ENCODE measurements at regions not wholly inside any gene's neighbourhood (a gene's known extent, or its start where the extent isn't known, plus 50 kb on each side); places are given as distances from the start of the nearest gene placed in this dataset.

GRCh38 chr15:97224191-97224641 is 736.3 kb upstream of the ARRDC4 start:
- POLR2A ChIA-PET, result no interaction called here
- no peak for TF ChIP-seq HDGF (IDR thresholded peaks at IDR 0.05; ENCODE audit: borderline replicate concordance)
- TF ChIP-seq ELF4 (IDR thresholded peaks at IDR 0.05), result no peak
- TF ChIP-seq L3MBTL2 (conservative IDR thresholded peaks at IDR 0.05), result no peak
- no peak for TF ChIP-seq SUZ12 (IDR thresholded peaks at IDR 0.05)
- no peak for TF ChIP-seq FOXK2 (IDR thresholded peaks at IDR 0.05)
- TF ChIP-seq FOXM1 (IDR thresholded peaks at IDR 0.05; ENCODE audit: borderline replicate concordance), result no peak
- TF ChIP-seq BHLHE40 (IDR thresholded peaks at IDR 0.05; ENCODE audit: borderline replicate concordance), result no peak
- no peak for DNase-seq (ENCODE audit: extremely low spot score)
- CTCF ChIA-PET, result no interaction called here

GRCh38 chr15:97234851-97235610 is 725.5 kb upstream of the ARRDC4 start:
- ChIA-PET CTCF (interaction anchor here (0.6 to 1.4 kb wide), 3 partner anchors 11 to 1382 kb away, joined by 3 to 4 read pairs (median 3); no protein-coding TSS in a partner anchor), POLR2A (no interaction called here)
- peak; percentile 76 for DNase-seq (ENCODE audit: extremely low spot score)
- TF ChIP-seq PKNOX1 (IDR thresholded peaks at IDR 0.05) (0 out of 2 replicates have a peak, but pooled peaks have one; percentile 6), ZNF384 (IDR thresholded peaks at IDR 0.05) (no peak)

GRCh38 chr15:97235611-97235985 is 724.9 kb upstream of the ARRDC4 start:
- TF ChIP-seq BHLHE40 (IDR thresholded peaks at IDR 0.05; ENCODE audit: borderline replicate concordance) (no peak), NFRKB (IDR thresholded peaks at IDR 0.05) (no peak), FOXK2 (IDR thresholded peaks at IDR 0.05) (no peak), FOXA1 (IDR thresholded peaks at IDR 0.05) (no peak)
- CTCF ChIA-PET, result interaction anchor here (0.6 to 1.4 kb wide), 2 partner anchors 10 to 621 kb away, joined by 4 to 5 read pairs; no protein-coding TSS in a partner anchor
- POLR2A ChIA-PET, result no interaction called here
- no peak for DNase-seq (ENCODE audit: extremely low spot score)

- TF ChIP-seq FOXM1 (IDR thresholded peaks at IDR 0.05; ENCODE audit: borderline replicate concordance), result no peak
- TF ChIP-seq L3MBTL2 (conservative IDR thresholded peaks at IDR 0.05), result no peak
- no peak for TF ChIP-seq TARDBP (IDR thresholded peaks at IDR 0.05)
- TF ChIP-seq FOXK2 (IDR thresholded peaks at IDR 0.05), result no peak
- CTCF ChIA-PET, result interaction anchor here (0.6 kb wide), 1 partner anchor 621 kb away, joined by 5 read pairs; no protein-coding TSS in a partner anchor
- POLR2A ChIA-PET, result no interaction called here
- DNase-seq (ENCODE audit: extremely low spot score), result no peak
These were observed 724.4 kb upstream of the ARRDC4 start for GRCh38 chr15:97236140-97236539.

- CTCF ChIA-PET, result interaction anchor here (1.2 kb wide), 1 partner anchor 9 kb away, joined by 5 read pairs; no protein-coding TSS in a partner anchor
- DNase-seq (ENCODE audit: extremely low spot score), result no peak
- TF ChIP-seq ELF4 (IDR thresholded peaks at IDR 0.05) (no peak), SUZ12 (IDR thresholded peaks at IDR 0.05) (no peak), SP1 (IDR thresholded peaks at IDR 0.05) (no peak), PKNOX1 (IDR thresholded peaks at IDR 0.05) (no peak), L3MBTL2 (conservative IDR thresholded peaks at IDR 0.05) (no peak), LEF1 (IDR thresholded peaks at IDR 0.05; ENCODE audit: borderline replicate concordance) (no peak), FOXM1 (IDR thresholded peaks at IDR 0.05; ENCODE audit: borderline replicate concordance) (no peak), ZNF384 (IDR thresholded peaks at IDR 0.05) (no peak), NFRKB (IDR thresholded peaks at IDR 0.05) (no peak)
- POLR2A ChIA-PET, result no interaction called here
These were observed 723.3 kb upstream of the ARRDC4 start for GRCh38 chr15:97237160-97237559.

- DNase-seq (ENCODE audit: extremely low spot score), result no peak
- CTCF ChIA-PET, result no interaction called here
- TF ChIP-seq LEF1 (IDR thresholded peaks at IDR 0.05; ENCODE audit: borderline replicate concordance) (no peak), TARDBP (IDR thresholded peaks at IDR 0.05) (no peak), L3MBTL2 (conservative IDR thresholded peaks at IDR 0.05) (no peak), NFRKB (IDR thresholded peaks at IDR 0.05) (no peak), FOXM1 (IDR thresholded peaks at IDR 0.05; ENCODE audit: borderline replicate concordance) (no peak), HDGF (IDR thresholded peaks at IDR 0.05; ENCODE audit: borderline replicate concordance) (no peak), ARNT (IDR thresholded peaks at IDR 0.05) (no peak), CTBP1 (IDR thresholded peaks at IDR 0.05; ENCODE audit: borderline replicate concordance) (no peak), BHLHE40 (IDR thresholded peaks at IDR 0.05; ENCODE audit: borderline replicate concordance) (no peak), SUZ12 (IDR thresholded peaks at IDR 0.05) (no peak), PKNOX1 (IDR thresholded peaks at IDR 0.05) (no peak), SP1 (IDR thresholded peaks at IDR 0.05) (no peak)
- POLR2A ChIA-PET, result no interaction called here
These were observed 712.1 kb upstream of the ARRDC4 start for GRCh38 chr15:97248376-97248775.

- POLR2A ChIA-PET, result interaction anchor here (1.1 kb wide), 1 partner anchor 36 kb away, joined by 4 read pairs; no protein-coding TSS in a partner anchor
- no peak for TF ChIP-seq FOXA1 (IDR thresholded peaks at IDR 0.05)
- no peak for TF ChIP-seq ELF4 (IDR thresholded peaks at IDR 0.05)
- TF ChIP-seq SUZ12 (IDR thresholded peaks at IDR 0.05), result no peak
- TF ChIP-seq ZNF384 (IDR thresholded peaks at IDR 0.05), result no peak
- no peak for TF ChIP-seq FOXK2 (IDR thresholded peaks at IDR 0.05)
- TF ChIP-seq BHLHE40 (IDR thresholded peaks at IDR 0.05; ENCODE audit: borderline replicate concordance), result no peak
- TF ChIP-seq LEF1 (IDR thresholded peaks at IDR 0.05; ENCODE audit: borderline replicate concordance), result no peak
- TF ChIP-seq ARNT (IDR thresholded peaks at IDR 0.05), result no peak
- TF ChIP-seq NFRKB (IDR thresholded peaks at IDR 0.05), result no peak
- no peak for TF ChIP-seq HDGF (IDR thresholded peaks at IDR 0.05; ENCODE audit: borderline replicate concordance)
- no peak for TF ChIP-seq PKNOX1 (IDR thresholded peaks at IDR 0.05)
- no peak for TF ChIP-seq L3MBTL2 (conservative IDR thresholded peaks at IDR 0.05)
- CTCF ChIA-PET, result no interaction called here
- DNase-seq (ENCODE audit: extremely low spot score), result no peak
These were observed 700.6 kb upstream of the ARRDC4 start for GRCh38 chr15:97259943-97260342.

Data from HEK293T (cell line).